ENCODE measurements at regions not wholly inside any gene's neighbourhood (a gene's known extent, or its start where the extent isn't known, plus 50 kb on each side); places are given as distances from the start of the nearest gene placed in this dataset.

- DNase-seq (ENCODE audit: low read depth in 3 of 3, low spot score in 2 of 3): no peak
These were observed 129.7 kb upstream of the THBS1 start for GRCh38 chr15:39451121-39451688.

- no peak for DNase-seq (ENCODE audit: low read depth in 3 of 3, low spot score in 2 of 3)
These were observed 129.0 kb upstream of the THBS1 start for GRCh38 chr15:39451871-39452270.

- DNase-seq (ENCODE audit: low read depth in 3 of 3, low spot score in 2 of 3): no peak
These were observed 127.3 kb upstream of the THBS1 start for GRCh38 chr15:39453620-39454019.

- no peak for DNase-seq (ENCODE audit: low read depth in 3 of 3, low spot score in 2 of 3)
These were observed 126.5 kb upstream of the THBS1 start for GRCh38 chr15:39454189-39454986.

GRCh38 chr15:39455471-39455991 lies 125.3 kb upstream of the THBS1 start:
- no peak for DNase-seq (ENCODE audit: low read depth in 3 of 3, low spot score in 2 of 3)

GRCh38 chr15:39456159-39456558 lies 124.7 kb upstream of the THBS1 start:
- DNase-seq (ENCODE audit: low read depth in 3 of 3, low spot score in 2 of 3): no peak

- DNase-seq (ENCODE audit: low read depth in 3 of 3, low spot score in 2 of 3): no peak
These were observed 124.1 kb upstream of the THBS1 start for GRCh38 chr15:39456582-39457330.

GRCh38 chr15:39458131-39458530 lies 122.7 kb upstream of the THBS1 start:
- DNase-seq (ENCODE audit: low read depth in 3 of 3, low spot score in 2 of 3): no peak

- no peak for DNase-seq (ENCODE audit: low read depth in 3 of 3, low spot score in 2 of 3)
These were observed 121.3 kb upstream of the THBS1 start for GRCh38 chr15:39459548-39459947.

- no peak for DNase-seq (ENCODE audit: low read depth in 3 of 3, low spot score in 2 of 3)
These were observed 120.1 kb upstream of the THBS1 start for GRCh38 chr15:39460748-39461147.

- DNase-seq (ENCODE audit: low read depth in 3 of 3, low spot score in 2 of 3): no peak
These were observed 119.2 kb upstream of the THBS1 start for GRCh38 chr15:39461536-39462130.

GRCh38 chr15:39462691-39463090 lies 118.2 kb upstream of the THBS1 start:
- DNase-seq (ENCODE audit: low read depth in 3 of 3, low spot score in 2 of 3): no peak

GRCh38 chr15:39465843-39466749 lies 114.8 kb upstream of the THBS1 start:
- DNase-seq (ENCODE audit: low read depth in 3 of 3, low spot score in 2 of 3): no peak

- no peak for DNase-seq (ENCODE audit: low read depth in 3 of 3, low spot score in 2 of 3)
These were observed 114.2 kb upstream of the THBS1 start for GRCh38 chr15:39466750-39467105.

- no peak for DNase-seq (ENCODE audit: low read depth in 3 of 3, low spot score in 2 of 3)
These were observed 112.5 kb upstream of the THBS1 start for GRCh38 chr15:39468331-39468730.

- no peak for DNase-seq (ENCODE audit: low read depth in 3 of 3, low spot score in 2 of 3)
These were observed 112.1 kb upstream of the THBS1 start for GRCh38 chr15:39468828-39469227.

- no peak for DNase-seq (ENCODE audit: low read depth in 3 of 3, low spot score in 2 of 3)
These were observed 108.9 kb upstream of the THBS1 start for GRCh38 chr15:39471785-39472574.

- peak; percentile 82 to 85 (median 84) for DNase-seq (ENCODE audit: low read depth in 3 of 3, low spot score in 2 of 3)
These were observed 108.1 kb upstream of the THBS1 start for GRCh38 chr15:39472621-39473297.
